ENCODE measurements at regions not wholly inside any gene's neighbourhood (a gene's known extent, or its start where the extent isn't known, plus 50 kb on each side); places are given as distances from the start of the nearest gene placed in this dataset.

DNA sequence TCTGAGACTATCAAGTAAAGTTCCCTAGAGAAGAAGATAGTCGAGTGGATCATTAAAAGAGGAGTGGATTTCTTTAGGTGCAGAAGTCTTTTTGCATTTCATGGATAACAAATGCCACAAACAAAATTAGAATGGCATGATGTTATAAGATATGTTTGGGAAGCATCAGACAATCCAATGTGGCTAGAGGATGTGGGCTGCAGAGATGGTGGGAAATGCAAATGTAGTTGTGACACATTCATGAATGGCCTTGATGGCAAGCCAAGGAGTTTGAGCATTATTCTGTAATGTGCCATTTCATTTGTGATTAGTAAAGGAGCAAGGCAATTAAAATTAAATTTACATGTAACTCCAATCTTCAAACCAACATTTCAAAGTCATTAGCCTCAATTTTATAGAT is 211.9 kb downstream of the CENPW start:
- TF ChIP-seq, protein P1, sequence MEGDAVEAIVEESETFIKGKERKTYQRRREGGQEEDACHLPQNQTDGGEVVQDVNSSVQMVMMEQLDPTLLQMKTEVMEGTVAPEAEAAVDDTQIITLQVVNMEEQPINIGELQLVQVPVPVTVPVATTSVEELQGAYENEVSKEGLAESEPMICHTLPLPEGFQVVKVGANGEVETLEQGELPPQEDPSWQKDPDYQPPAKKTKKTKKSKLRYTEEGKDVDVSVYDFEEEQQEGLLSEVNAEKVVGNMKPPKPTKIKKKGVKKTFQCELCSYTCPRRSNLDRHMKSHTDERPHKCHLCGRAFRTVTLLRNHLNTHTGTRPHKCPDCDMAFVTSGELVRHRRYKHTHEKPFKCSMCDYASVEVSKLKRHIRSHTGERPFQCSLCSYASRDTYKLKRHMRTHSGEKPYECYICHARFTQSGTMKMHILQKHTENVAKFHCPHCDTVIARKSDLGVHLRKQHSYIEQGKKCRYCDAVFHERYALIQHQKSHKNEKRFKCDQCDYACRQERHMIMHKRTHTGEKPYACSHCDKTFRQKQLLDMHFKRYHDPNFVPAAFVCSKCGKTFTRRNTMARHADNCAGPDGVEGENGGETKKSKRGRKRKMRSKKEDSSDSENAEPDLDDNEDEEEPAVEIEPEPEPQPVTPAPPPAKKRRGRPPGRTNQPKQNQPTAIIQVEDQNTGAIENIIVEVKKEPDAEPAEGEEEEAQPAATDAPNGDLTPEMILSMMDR (IDR thresholded peaks at IDR 0.05): no peak

DNA sequence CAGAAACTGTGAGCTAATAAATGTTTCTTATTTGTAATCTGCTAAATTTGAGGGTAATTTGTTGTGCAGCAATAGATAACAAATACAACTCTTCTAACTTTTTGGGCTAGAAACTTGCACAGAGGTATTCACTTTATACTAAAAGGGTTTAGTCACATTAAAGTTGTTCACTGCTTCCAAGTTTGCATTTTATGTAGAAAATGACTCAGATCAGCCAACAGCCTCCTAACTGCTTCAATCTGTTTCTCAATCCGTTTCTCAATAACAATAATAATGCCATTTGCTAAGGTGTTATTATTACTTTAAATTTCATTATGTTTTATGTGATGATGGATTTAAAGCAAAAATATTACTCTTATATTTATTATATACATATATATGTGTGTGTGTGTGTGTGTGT is 213.9 kb downstream of the CENPW start:
- TF ChIP-seq, protein P1 (IDR thresholded peaks at IDR 0.05): no peak

DNA sequence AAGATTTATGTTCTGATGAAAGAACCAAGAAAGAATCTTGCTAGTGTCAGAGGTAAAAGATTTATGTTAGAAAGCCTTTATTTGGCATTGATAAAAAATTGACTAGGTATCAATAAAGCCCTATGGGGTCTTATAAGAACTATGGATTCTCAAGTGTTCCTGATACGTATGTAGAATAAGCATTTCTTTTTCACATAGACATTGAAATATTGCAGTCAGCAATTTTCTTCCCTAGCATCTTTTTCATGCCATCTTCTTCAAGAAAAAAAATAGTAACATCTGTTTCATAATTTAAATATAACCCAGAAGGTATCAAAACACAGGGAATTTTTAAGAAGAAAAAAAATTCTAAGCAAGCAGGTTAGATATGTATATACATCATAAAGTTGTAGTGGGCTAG is 230.6 kb downstream of the CENPW start:
- TF ChIP-seq, protein P1 (IDR thresholded peaks at IDR 0.05): no peak

DNA sequence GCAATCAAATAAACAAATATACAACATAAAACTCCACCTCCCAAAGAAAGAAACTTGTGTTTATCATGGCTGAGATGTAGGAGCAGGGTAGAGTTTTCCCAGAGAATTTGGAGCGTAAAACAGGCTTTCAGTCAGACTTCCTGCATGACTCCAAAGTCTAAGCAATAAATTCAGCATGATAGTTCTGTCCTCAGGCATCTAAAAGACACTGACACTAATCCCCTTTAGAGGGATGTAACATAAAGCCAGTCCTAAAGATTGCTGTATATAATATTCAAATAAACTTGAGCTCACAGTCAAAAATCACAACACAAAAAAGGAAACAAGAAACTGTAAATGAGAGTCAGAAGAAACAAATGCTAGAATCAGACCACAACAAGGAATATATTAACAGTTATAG is 234.4 kb downstream of the CENPW start:
- TF ChIP-seq, protein P1 (IDR thresholded peaks at IDR 0.05): no peak

DNA sequence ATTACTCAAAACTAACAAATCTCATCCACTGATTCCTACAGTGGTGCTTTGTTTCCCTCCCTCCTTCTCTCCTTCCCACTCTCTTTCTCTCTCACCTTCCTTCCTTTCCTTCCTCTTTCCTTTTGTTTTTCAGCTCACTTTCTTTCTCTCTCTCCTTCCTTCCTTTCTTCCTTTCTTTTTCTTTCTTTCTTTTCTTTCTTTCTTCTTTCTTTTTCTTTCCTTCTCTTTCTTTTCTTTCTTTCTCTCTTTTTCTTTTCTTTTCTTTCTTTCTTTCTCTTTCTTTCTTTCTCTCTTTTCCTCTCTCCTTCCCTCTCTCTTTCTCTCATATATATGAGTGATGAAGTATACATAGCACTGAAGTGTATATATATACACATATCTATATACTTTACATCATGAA is 241.4 kb downstream of the CENPW start:
- TF ChIP-seq, protein P1 (IDR thresholded peaks at IDR 0.05): no peak

DNA sequence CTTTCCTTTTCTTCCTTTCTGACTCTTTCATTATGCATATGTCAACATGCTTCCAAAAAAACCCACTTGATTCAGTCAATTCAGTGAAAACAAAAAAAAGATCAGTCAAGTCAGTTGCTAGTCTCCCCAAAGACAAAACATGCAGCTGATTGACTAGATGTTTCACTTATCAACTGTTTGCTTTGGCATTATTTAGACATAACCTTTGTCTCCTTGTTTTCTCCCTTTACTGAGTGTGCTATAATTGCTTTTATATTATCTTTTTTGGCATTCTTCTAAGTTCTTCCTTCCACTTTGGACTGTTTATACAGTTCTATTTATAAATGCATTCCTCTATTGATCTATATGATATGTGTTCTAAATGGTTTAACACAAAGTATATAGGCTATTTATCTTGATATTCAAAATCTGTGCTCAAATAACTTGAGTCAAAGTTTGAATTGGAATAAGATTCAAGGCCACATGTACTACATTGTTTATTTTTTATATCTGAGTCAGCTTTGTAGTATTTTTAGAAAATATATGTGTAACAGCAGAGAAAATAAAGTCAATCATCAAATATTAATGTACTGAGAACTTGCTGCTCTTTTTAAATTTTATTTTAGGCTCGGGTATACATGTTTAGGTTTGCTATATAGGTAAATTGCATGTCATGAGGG is 260.5 kb downstream of the CENPW start:
- TF ChIP-seq, protein P1 (IDR thresholded peaks at IDR 0.05): no peak

DNA sequence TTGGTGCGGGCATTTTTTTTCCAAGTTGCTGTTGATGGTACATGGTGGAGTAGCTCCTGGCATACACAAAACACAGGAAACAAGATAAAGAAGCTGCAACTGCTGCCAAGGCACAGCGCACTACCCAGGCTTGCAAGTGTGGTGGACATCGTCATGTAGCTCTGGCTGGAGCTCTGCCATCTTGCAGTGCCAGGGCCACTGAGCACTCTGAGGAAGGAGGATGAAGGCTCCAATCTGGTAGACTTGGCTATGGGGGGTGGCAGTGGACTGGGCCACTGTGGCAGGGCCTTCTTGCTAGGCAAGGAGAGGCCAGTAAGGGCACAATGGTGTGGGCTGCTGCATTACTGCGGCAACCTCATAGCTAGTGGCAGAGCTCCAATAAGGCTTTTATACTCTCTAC is 263.5 kb downstream of the CENPW start:
- TF ChIP-seq, protein P1 (IDR thresholded peaks at IDR 0.05): no peak

DNA sequence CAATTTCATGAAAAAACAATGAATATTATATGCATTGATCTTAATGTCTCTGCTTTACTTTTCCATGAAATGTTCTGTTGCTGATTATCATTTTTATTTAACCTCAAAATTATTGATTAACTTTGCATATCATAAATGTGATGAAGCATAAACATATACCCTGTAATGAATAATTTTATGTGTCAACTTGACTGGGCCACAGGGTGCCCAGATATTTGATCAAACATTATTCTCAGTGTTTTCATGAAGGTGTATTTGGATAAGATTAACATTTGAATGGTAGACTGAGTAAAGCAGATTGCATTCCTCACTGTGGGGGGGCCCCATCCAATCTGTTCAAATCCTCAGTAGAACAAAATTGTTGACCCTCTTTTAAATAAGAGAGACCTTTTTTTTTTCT is 265.2 kb downstream of the CENPW start:
- TF ChIP-seq, protein P1 (IDR thresholded peaks at IDR 0.05): no peak

All from LNCAP (cell line).